PC-3 (cell line): ENCODE measurements at regions not wholly inside any gene's neighbourhood (a gene's known extent, or its start where the extent isn't known, plus 50 kb on each side); places are given as distances from the start of the nearest gene placed in this dataset.

Experiments
- EZH2 ChIP-seq: fragments of 300-600 bp; sonication (generic); IDR thresholded peaks from one replicate; pipeline ENCODE4 v1.6.1; 2017; ENCODE audit warnings: antibody characterized with exemption, mild to moderate bottlenecking, low read length; ENCODE audit not compliant: unreplicated experiment
- TF ChIP-seq, protein P1 (sequence below): fragments of 300-600 bp; sonication (generic); conservative IDR thresholded peaks from 2 replicates; pipeline ENCODE4 v1.5.1; 2017; ENCODE audit warnings: antibody characterized with exemption, low read depth, mild to moderate bottlenecking, low read length

GRCh38 chr15:99511866-99512661 is 53.7 kb upstream of the MEF2A start:
- TF ChIP-seq, protein P1, sequence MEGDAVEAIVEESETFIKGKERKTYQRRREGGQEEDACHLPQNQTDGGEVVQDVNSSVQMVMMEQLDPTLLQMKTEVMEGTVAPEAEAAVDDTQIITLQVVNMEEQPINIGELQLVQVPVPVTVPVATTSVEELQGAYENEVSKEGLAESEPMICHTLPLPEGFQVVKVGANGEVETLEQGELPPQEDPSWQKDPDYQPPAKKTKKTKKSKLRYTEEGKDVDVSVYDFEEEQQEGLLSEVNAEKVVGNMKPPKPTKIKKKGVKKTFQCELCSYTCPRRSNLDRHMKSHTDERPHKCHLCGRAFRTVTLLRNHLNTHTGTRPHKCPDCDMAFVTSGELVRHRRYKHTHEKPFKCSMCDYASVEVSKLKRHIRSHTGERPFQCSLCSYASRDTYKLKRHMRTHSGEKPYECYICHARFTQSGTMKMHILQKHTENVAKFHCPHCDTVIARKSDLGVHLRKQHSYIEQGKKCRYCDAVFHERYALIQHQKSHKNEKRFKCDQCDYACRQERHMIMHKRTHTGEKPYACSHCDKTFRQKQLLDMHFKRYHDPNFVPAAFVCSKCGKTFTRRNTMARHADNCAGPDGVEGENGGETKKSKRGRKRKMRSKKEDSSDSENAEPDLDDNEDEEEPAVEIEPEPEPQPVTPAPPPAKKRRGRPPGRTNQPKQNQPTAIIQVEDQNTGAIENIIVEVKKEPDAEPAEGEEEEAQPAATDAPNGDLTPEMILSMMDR: no peak
- no peak for TF ChIP-seq EZH2
